A673 (cell line): ENCODE measurements at regions not wholly inside any gene's neighbourhood (a gene's known extent, or its start where the extent isn't known, plus 50 kb on each side); places are given as distances from the start of the nearest gene placed in this dataset.

Experiments
- BruUV-seq: library from RNA; stranded (reverse); fragments of 400-500 nt; replicated peaks from 2 replicates; lab custom pipeline; 2021; lab: Mats Ljungman, UMichigan
- CTCF ChIA-PET: fragments of 300-600 bp; sonication (Branson Sonifier 250); formaldehyde crosslinking; loops from one replicate; lab custom pipeline; 2022; ENCODE audit warnings: antibody characterized with exemption; lab: Charles Lee
- POLR2A ChIA-PET: fragments of 300-600 bp; sonication (Branson Sonifier 250); formaldehyde crosslinking; loops from one replicate; lab custom pipeline; 2022; ENCODE audit warnings: antibody characterized with exemption; ENCODE audit not compliant: low non-redundant PET; lab: Charles Lee
- DNase-seq: peaks from one replicate; pipeline ENCODE4 v3.0.0-alpha.2; 2015; ENCODE audit warnings: low spot score
- H3K27ac ChIP-seq: fragments of 200-600 bp; sonication (generic); 2 replicates; pipeline ENCODE4 v1.5.1; 2016; ENCODE audit warnings: mixed run types, low read depth, mild to moderate bottlenecking, mixed read lengths, antibody characterized with exemption, low read length; ENCODE audit not compliant: poor library complexity, severe bottlenecking
- H3K27me3 ChIP-seq: fragments of 200-600 bp; sonication (generic); replicated peaks from 2 replicates; pipeline ENCODE4 v1.6.1; 2017; ENCODE audit warnings: mixed run types, low read depth, mild to moderate bottlenecking, mixed read lengths, antibody characterized with exemption, low read length; ENCODE audit not compliant: insufficient read depth, poor library complexity
- H3K36me3 ChIP-seq: fragments of 200-600 bp; sonication (generic); 2 replicates; pipeline ENCODE4 v1.6.1; 2016; ENCODE audit warnings: mixed run types, mild to moderate bottlenecking, mixed read lengths, antibody characterized with exemption, low read length; ENCODE audit not compliant: insufficient read depth, poor library complexity, severe bottlenecking
- H3K4me1 ChIP-seq: fragments of 200-600 bp; sonication (generic); 2 replicates; pipeline ENCODE4 v1.6.1; 2017; ENCODE audit warnings: mixed run types, mild to moderate bottlenecking, mixed read lengths, antibody characterized with exemption, low read length; ENCODE audit not compliant: insufficient read depth, poor library complexity, severe bottlenecking
- H3K4me3 ChIP-seq: fragments of 200-600 bp; sonication (generic); 2 replicates; pipeline ENCODE4 v1.5.1; 2016; ENCODE audit warnings: low read depth, mixed run types, mild to moderate bottlenecking, mixed read lengths, low read length; ENCODE audit not compliant: poor library complexity, severe bottlenecking
- H3K9me3 ChIP-seq: fragments of 200-600 bp; sonication (generic); 2 replicates; pipeline ENCODE4 v1.6.1; 2016; ENCODE audit warnings: mixed run types, low read depth, mild to moderate bottlenecking, mixed read lengths, antibody characterized with exemption, low read length; ENCODE audit not compliant: poor library complexity, severe bottlenecking
- CTCF ChIP-seq: fragments of 300-800, 200-600 bp; sonication (generic); conservative IDR thresholded peaks from 2 replicates; pipeline ENCODE4 v1.5.1; 2017; ENCODE audit warnings: low read depth, mild to moderate bottlenecking, antibody characterized with exemption, low read length, moderate library complexity, mixed read lengths
- EZH2 ChIP-seq: fragments of 200-600 bp; sonication (generic); IDR thresholded peaks from 2 replicates; pipeline ENCODE4 v1.6.1; 2017; ENCODE audit warnings: borderline replicate concordance, low read depth, mild to moderate bottlenecking, mixed read lengths, antibody characterized with exemption, low read length; ENCODE audit not compliant: poor library complexity, severe bottlenecking
- intact Hi-C: fragments of 100-400 bp; cut with micrococcal nuclease; formaldehyde crosslinking; loops from one replicate; pipeline ENCODE4 v1.10.0; 2022; ENCODE audit not compliant: unreplicated experiment

DNA sequence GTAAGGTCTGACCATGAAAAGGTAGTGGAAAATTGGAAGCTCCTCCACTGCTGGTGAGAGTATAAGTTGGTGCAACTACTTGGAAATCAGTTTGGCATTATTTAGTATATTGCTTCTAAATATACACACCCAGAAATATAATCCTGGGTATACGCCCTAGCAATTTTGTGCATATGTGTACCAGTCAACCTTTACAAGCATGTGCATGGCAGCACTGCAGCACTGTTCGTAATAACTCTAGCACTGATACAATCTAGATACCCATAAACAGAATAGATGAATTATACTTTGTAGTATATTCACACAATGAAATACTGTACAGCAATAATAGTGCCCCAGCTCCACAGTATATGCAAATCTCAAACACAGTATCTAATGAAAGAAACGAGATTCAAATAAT is 265.9 kb downstream of the EMP1 start:
- Histone ChIP-seq H3K4me3 (no peak overlapping the region), H3K27me3 (peaks cover 60% of the 10 kb centered on the region), H3K27ac (no peak overlapping the region), H3K4me1 (no peaks in the 10 kb centered on the region), H3K9me3 (no peaks in the 10 kb centered on the region), H3K36me3 (no peaks in the 10 kb centered on the region)
- POLR2A ChIA-PET, result no interaction called here
- DNase-seq, result no peak
- BruUV-seq, result no TSS peak
- CTCF ChIA-PET, result no interaction called here
- TF ChIP-seq EZH2, result no peak
- TF ChIP-seq CTCF, result no peak
- intact Hi-C loops, result no loop called here

DNA sequence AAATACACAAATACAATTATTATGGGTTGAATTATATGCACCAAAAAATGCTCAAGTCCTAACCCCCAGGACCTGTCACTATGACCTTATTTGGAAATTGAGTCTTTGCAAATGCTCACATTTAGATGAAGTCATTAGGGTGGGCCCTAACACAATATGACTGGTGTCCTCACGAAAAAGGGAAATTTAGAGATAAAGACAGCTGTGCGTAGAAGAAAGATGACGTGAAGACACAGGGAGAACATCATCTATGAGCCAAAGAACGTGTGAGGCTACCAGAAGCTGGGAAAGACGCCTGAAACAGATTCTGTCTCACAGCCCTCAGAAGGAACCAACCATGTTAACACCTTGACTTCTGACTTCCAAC is 259.2 kb downstream of the EMP1 start:
- intact Hi-C loops, result no loop called here
- CTCF ChIA-PET, result no interaction called here

GRCh38 chr12:13454991-13455777 is 258.7 kb downstream of the EMP1 start:
- Histone ChIP-seq H3K4me3 (no peak overlapping the region), H3K4me1 (no peaks in the 10 kb centered on the region), H3K27me3 (peaks cover 16% of the 10 kb centered on the region), H3K36me3 (no peaks in the 10 kb centered on the region), H3K9me3 (no peaks in the 10 kb centered on the region), H3K27ac (no peak overlapping the region)
- TF ChIP-seq EZH2 (no peak), CTCF (no peak)
- POLR2A ChIA-PET, result no interaction called here
- BruUV-seq, result no TSS peak
- DNase-seq, result no peak
- CTCF ChIA-PET, result no interaction called here
- intact Hi-C loops, result no loop called here

More for the DNA sequence above, 259.2 kb downstream of the EMP1 start:
- H3K4me1 ChIP-seq, result no peaks in the 10 kb centered on the region
- H3K4me3 ChIP-seq, result no peak overlapping the region
- POLR2A ChIA-PET, result no interaction called here
- DNase-seq, result no peak
- no peaks in the 10 kb centered on the region for H3K36me3 ChIP-seq
- H3K27ac ChIP-seq, result no peak overlapping the region
- TF ChIP-seq CTCF (no peak), EZH2 (no peak)
- H3K9me3 ChIP-seq, result no peaks in the 10 kb centered on the region
- H3K27me3 ChIP-seq, result peaks cover 19% of the 10 kb centered on the region
- no TSS peak for BruUV-seq
